Esophagus squamous epithelium (tissue), 5 donors: ENCODE measurements at regions not wholly inside any gene's neighbourhood (a gene's known extent, or its start where the extent isn't known, plus 50 kb on each side); places are given as distances from the start of the nearest gene placed in this dataset.
"Not testable (repeated sequence)": the region's sequence is repeated elsewhere in the genome, so short reads cannot be mapped to it uniquely, and the experiment has no call there.

Experiments used
- DNase-seq: peaks from one replicate; lab custom pipeline; 2025; lab: John Stamatoyannopoulos, UW
- H3K27ac ChIP-seq, 4 donors: fragments of 200-600 bp; sonication (generic); one replicate each; pipeline ENCODE4 v1.5.1; 2016 to 2019; ENCODE audit warnings: mild to moderate bottlenecking in 1 of 4
- H3K27me3 ChIP-seq, 4 donors: fragments of 200-600 bp; sonication (generic); 1 replicate in 3 of 4; 2 replicates in 1 of 4; pipeline versions ENCODE4 v1.5.1 to v1.6.0; 2017 to 2021; ENCODE audit warnings: antibody characterized with exemption in 1 of 4
- H3K36me3 ChIP-seq, 3 donors: fragments of 200-600 bp; sonication (generic); one replicate each; pipeline ENCODE4 v1.5.1; 2016 to 2019
- H3K4me1 ChIP-seq, 3 donors: fragments of 200-600 bp; sonication (generic); one replicate each; pipeline ENCODE4 v1.5.1; 2017 to 2019
- H3K4me3 ChIP-seq, 4 donors: fragments of 200-600 bp; sonication (generic); 1 replicate in 3 of 4; 2 replicates in 1 of 4; pipeline ENCODE4 v1.5.1; 2016 to 2019; ENCODE audit warnings: mild to moderate bottlenecking in 2 of 4, moderate library complexity in 1 of 4
- H3K9me3 ChIP-seq, 3 donors: fragments of 200-600 bp; sonication (generic); one replicate each; pipeline ENCODE4 v1.5.1; 2016 to 2019
- CTCF ChIP-seq, 6 experiments: fragments of 450-650 bp in 4 of 6; fragments of 200-600 bp in 2 of 6; sonication (generic) in 2 of 6; IDR thresholded peaks; one replicate each; pipeline ENCODE4 v1.5.1; 2016 to 2019; ENCODE audit warnings: antibody characterized with exemption in 6 of 6, mild to moderate bottlenecking in 4 of 6, moderate library complexity in 4 of 6
- POLR2A ChIP-seq, 4 donors: fragments of 450-650 bp; IDR thresholded peaks; one replicate each; pipeline ENCODE4 v1.6.1; 2017; ENCODE audit warnings: antibody characterized with exemption in 4 of 4, mild to moderate bottlenecking in 4 of 4, moderate library complexity in 3 of 4
- WGBS, 2 donors: methylation state at CpG; one replicate each; pipeline ENCODE4 v1.1.5; 2018; 5-methylcytosine and 5-hydroxymethylcytosine counted together
- intact Hi-C: fragments of 100-400 bp; cut with DNase I; formaldehyde crosslinking; loops from one replicate; pipeline ENCODE4 v1.15.0; 2022
- donor health status: DM: yes; HTN: yes; CAD: no.

GRCh38 chr1:53394306-53394705 is 64.9 kb upstream of the DMRTB1 start:
- Histone ChIP-seq H3K27ac (no peak overlapping the region), H3K9me3 (no peaks in the 10 kb centered on the region), H3K27me3 (peaks cover 0 to 30% (median 0%) of the 10 kb centered on the region in 4 donors), H3K4me1 (no peaks in the 10 kb centered on the region), H3K36me3 (no peaks in the 10 kb centered on the region), H3K4me3 (no peak overlapping the region)
- intact Hi-C loops = no loop called here
- 80 to 86% methylated on average over 6 of the region's 6 CpGs for WGBS, 2 donors
- no peak for DNase-seq
- TF ChIP-seq POLR2A (IDR thresholded peaks at IDR 0.05) = no peak
- no peak for TF ChIP-seq CTCF (IDR thresholded peaks at IDR 0.05)

DNA sequence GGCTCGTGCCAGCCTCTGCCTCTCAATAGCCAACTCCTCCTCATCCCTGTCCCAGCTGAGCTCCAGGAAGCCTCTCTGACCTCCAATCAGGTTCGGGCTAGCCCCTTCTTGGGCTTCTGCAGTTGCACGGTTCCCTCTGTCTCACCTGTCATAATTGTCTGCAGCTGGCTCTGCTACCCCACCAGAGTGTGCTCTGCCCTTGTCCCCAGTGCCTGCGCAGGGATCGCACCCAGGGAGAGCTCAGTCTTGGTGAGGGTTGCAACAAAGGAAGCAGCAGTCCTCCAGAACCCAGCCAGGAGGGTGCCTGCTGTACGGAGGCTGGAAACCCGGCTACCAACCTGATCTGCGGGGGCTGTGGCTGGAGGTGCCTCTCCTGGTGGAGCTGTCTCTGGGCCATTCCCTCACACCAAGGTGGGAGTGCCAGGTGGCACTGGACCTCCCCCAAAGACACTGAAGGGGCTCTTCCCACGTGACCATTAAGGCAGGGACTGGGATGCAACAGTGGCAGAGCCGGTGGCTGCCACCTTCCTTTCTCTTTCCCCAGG is 63.5 kb upstream of the DMRTB1 start:
- no peak for DNase-seq
- 42 to 61% methylated on average over 2 to 3 of the region's 10 CpGs for WGBS, 2 donors
- H3K27ac ChIP-seq = no peak overlapping the region
- H3K4me1 ChIP-seq = no peaks in the 10 kb centered on the region
- no peak for TF ChIP-seq CTCF (IDR thresholded peaks at IDR 0.05)
- H3K36me3 ChIP-seq = no peaks in the 10 kb centered on the region
- H3K9me3 ChIP-seq = no peaks in the 10 kb centered on the region
- H3K27me3 ChIP-seq = peaks cover 0 to 30% (median 0%) of the 10 kb centered on the region in 4 donors
- no peak overlapping the region for H3K4me3 ChIP-seq
- intact Hi-C loops = no loop called here

DNA sequence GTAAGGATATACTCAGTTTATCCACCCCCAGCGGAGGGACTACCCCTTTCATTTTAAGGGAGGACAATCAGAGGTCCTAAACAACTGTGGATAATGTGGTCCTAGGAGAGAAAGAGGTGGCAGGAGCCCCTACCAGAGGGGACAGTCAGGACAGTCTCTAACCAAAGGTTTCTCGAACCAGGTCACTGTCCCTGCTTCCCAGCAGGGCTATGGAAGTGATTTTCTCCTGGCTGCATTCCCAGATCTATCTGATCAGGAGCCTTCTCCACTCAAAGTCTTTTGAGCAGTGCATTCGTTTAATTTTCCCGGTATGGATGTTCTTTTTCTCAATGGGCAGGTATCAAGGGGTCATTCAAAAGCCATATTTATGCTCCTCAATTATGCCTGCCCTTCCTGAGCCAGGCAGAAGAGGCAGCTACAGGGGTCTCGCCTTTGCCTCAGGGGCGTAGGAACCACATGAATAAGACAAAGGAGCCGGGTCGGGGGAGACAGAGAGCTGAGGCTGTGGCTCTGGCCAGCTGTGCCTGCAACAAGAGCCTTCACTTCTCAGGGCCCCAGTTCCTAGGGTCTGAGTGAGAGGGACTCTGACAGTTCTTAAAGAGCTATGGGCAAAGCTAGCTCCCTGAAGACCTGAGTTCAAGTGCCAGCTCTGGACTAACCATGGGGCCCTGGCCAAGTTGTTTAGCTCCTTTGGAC is 62.5 kb upstream of the DMRTB1 start:
- H3K4me3 ChIP-seq = no peak overlapping the region
- H3K9me3 ChIP-seq = no peaks in the 10 kb centered on the region
- TF ChIP-seq CTCF (IDR thresholded peaks at IDR 0.05) (no peak), POLR2A (IDR thresholded peaks at IDR 0.05) (no peak)
- no peaks in the 10 kb centered on the region for H3K36me3 ChIP-seq
- no peak overlapping the region for H3K27ac ChIP-seq
- H3K27me3 ChIP-seq = peaks cover 0 to 39% (median 0%) of the 10 kb centered on the region in 4 donors
- no peak for DNase-seq
- intact Hi-C loops = no loop called here
- no peaks in the 10 kb centered on the region for H3K4me1 ChIP-seq
- 66 to 81% methylated on average over 7 of the region's 8 CpGs for WGBS, 2 donors

GRCh38 chr1:53398091-53398490 is 61.1 kb upstream of the DMRTB1 start:
- Histone ChIP-seq H3K4me3 (no peak overlapping the region), H3K9me3 (no peaks in the 10 kb centered on the region), H3K4me1 (no peaks in the 10 kb centered on the region), H3K27me3 (peaks cover 0 to 52% (median 0%) of the 10 kb centered on the region in 4 donors), H3K27ac (no peak overlapping the region), H3K36me3 (no peaks in the 10 kb centered on the region)
- 53 to 59% methylated on average over 4 of the region's 4 CpGs for WGBS, 2 donors
- TF ChIP-seq CTCF (IDR thresholded peaks at IDR 0.05) (no peak), POLR2A (IDR thresholded peaks at IDR 0.05) (no peak)
- intact Hi-C loops = no loop called here
- no peak for DNase-seq

DNA sequence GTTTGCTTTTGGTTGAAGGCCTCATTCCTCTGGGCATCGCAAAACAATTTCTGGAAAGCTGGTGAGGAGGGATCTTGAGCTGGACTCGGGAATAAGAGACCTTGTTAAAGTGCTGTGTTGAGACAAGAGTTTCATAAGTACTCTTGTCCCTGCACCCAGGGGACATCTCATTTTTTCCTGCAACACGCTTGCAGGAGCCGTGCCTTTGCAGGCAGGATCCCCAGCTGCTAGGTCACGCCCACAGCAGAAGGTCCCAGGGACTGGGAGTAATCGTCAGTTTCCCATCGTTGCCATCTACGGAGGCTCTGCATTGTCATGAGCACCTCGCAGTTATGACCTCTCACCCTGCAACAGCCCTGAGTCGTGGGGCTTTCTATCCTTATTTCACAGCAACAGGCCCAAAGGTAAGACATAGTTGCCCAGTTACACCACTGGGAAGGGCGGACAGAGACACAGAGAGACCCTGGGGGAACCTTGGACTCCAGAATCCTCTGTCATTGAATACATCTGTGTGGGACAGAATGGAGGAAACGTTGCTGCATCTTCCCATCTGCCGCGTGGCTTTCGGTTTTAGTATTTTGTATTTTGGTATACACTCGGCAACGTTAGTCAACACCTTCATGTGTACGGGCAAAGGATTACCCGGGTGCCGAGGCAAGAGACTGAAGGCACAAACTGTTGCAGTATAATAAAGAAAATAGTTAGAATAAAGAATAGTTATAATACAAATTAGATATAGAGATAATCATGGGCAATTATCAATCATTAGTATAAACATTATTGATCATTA is 60.4 kb upstream of the DMRTB1 start:
- peaks cover 0 to 55% (median 0%) of the 10 kb centered on the region in 4 donors for H3K27me3 ChIP-seq
- no peaks in the 10 kb centered on the region for H3K36me3 ChIP-seq
- no peak overlapping the region for H3K27ac ChIP-seq
- TF ChIP-seq CTCF (IDR thresholded peaks at IDR 0.05) = no peak
- TF ChIP-seq POLR2A (IDR thresholded peaks at IDR 0.05) = no peak
- H3K9me3 ChIP-seq = no peaks in the 10 kb centered on the region
- intact Hi-C loops = no loop called here
- DNase-seq = no peak
- WGBS, 2 donors = 80 to 85% methylated on average over 18 to 19 of the region's 20 CpGs
- H3K4me1 ChIP-seq = no peaks in the 10 kb centered on the region
- H3K4me3 ChIP-seq = no peak overlapping the region

GRCh38 chr1:53399370-53400133 is 59.6 kb upstream of the DMRTB1 start:
- H3K27me3 ChIP-seq = peaks cover 0 to 53% (median 0%) of the 10 kb centered on the region in 4 donors
- H3K36me3 ChIP-seq, intact Hi-C loops, H3K9me3 ChIP-seq, H3K27ac ChIP-seq, DNase-seq, H3K4me1 ChIP-seq, H3K4me3 ChIP-seq: not testable (repeated sequence)
- WGBS, 2 donors = 81 to 89% methylated on average over 15 of the region's 15 CpGs
